Gastrocnemius medialis (tissue), 4 donors: ENCODE measurements at regions not wholly inside any gene's neighbourhood (a gene's known extent, or its start where the extent isn't known, plus 50 kb on each side); places are given as distances from the start of the nearest gene placed in this dataset.

Source experiments
- ATAC-seq, 2 donors: fragments of 150-250 bp; one replicate each; pipeline ENCODE4 v1.9.1; 2016
- DNase-seq, 2 donors: peaks; one replicate each; pipeline ENCODE4 v3.0.0-alpha.2; 2019
- H3K27ac ChIP-seq, 4 donors: fragments of 200-600 bp; sonication (generic); 1 replicate in 1 of 4; 2 replicates in 3 of 4; pipeline ENCODE4 v1.5.1; 2016 to 2018; ENCODE audit warnings: mild to moderate bottlenecking in 2 of 4, moderate library complexity in 1 of 4
- H3K27me3 ChIP-seq, 3 donors: fragments of 200-600 bp; sonication (generic) in 2 of 3; 1 replicate in 1 of 3; 2 replicates in 2 of 3; pipeline versions ENCODE4 v1.5.1 to v1.6.0; 2016 to 2019; ENCODE audit warnings: mild to moderate bottlenecking in 1 of 3, moderate library complexity in 1 of 3
- H3K36me3 ChIP-seq, 2 donors: fragments of 200-600 bp; sonication (generic) in 1 of 2; one replicate each; pipeline ENCODE4 v1.5.1; 2017 to 2018
- H3K4me1 ChIP-seq, 2 donors: fragments of 200-600 bp; sonication (generic) in 1 of 2; one replicate each; pipeline ENCODE4 v1.5.1; 2016 to 2017; ENCODE audit warnings: mild to moderate bottlenecking in 2 of 2
- H3K4me3 ChIP-seq, 4 donors: fragments of 200-600 bp; sonication (generic) in 3 of 4; 1 replicate in 1 of 4; 2 replicates in 3 of 4; pipeline ENCODE4 v1.5.1; 2016 to 2019; ENCODE audit warnings: mild to moderate bottlenecking in 2 of 4
- H3K9me3 ChIP-seq, 3 donors: fragments of 200-600 bp; sonication (generic) in 2 of 3; 1 replicate in 1 of 3; 2 replicates in 2 of 3; pipeline ENCODE4 v1.5.1; 2016 to 2019
- POLR2A ChIP-seq, 2 donors: fragments of 450-650 bp; IDR thresholded peaks; one replicate each; pipeline ENCODE4 v1.6.1; 2017; ENCODE audit warnings: antibody characterized with exemption in 2 of 2, mild to moderate bottlenecking in 2 of 2, moderate library complexity in 2 of 2
- in situ Hi-C, 4 donors: fragments of 200-750 bp; cut with MboI; loops; one replicate each; pipeline versions ENCODE4 v1.15.0 to v1.8.0; 2017; ENCODE audit warnings: low sequenced_read_pairs in 4 of 4
- intact Hi-C: fragments of 100-400 bp; cut with DNase I; formaldehyde crosslinking; loops from one replicate; pipeline ENCODE4 v1.15.1; 2023; ENCODE audit warnings: low total_unique reads
- TF ChIP-seq, protein P1 (sequence below), 5 experiments: fragments of 450-650 bp in 3 of 5; fragments of 200-600 bp in 2 of 5; sonication (generic) in 2 of 5; IDR thresholded peaks in 4 of 5; conservative IDR thresholded peaks in 1 of 5; 1 replicate in 4 of 5; 2 replicates in 1 of 5; pipeline ENCODE4 v1.5.1; 2016 to 2019; ENCODE audit warnings: antibody characterized with exemption in 5 of 5, mild to moderate bottlenecking in 3 of 5, moderate library complexity in 3 of 5

DNA sequence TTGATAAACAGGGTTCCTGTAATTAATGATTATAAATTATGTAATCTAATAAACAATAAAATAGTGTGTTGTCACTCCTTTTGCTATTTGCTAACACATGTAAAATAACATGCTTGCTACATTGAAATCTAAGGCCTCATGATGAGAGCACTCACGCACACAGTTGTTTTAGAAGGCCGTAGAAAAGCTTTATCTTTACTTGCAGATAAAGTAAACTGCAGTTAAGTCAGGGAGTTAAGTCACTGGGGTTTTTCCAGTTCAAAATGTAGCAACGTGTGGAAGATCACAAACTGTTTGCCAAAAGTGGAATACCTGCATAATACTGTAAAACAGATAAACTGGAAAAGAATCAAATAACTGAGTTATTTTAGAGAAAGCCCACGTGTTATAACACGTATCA, 187.3 kb upstream of the PACRGL start:
- Histone ChIP-seq H3K9me3 (no peaks in the 10 kb centered on the region), H3K4me3 (no peak overlapping the region), H3K27me3 (no peaks in the 10 kb centered on the region), H3K27ac (no peak overlapping the region), H3K36me3 (no peaks in the 10 kb centered on the region), H3K4me1 (no peaks in the 10 kb centered on the region)
- intact Hi-C loops: no loop called here
- no peak for DNase-seq
- TF ChIP-seq, protein P1, sequence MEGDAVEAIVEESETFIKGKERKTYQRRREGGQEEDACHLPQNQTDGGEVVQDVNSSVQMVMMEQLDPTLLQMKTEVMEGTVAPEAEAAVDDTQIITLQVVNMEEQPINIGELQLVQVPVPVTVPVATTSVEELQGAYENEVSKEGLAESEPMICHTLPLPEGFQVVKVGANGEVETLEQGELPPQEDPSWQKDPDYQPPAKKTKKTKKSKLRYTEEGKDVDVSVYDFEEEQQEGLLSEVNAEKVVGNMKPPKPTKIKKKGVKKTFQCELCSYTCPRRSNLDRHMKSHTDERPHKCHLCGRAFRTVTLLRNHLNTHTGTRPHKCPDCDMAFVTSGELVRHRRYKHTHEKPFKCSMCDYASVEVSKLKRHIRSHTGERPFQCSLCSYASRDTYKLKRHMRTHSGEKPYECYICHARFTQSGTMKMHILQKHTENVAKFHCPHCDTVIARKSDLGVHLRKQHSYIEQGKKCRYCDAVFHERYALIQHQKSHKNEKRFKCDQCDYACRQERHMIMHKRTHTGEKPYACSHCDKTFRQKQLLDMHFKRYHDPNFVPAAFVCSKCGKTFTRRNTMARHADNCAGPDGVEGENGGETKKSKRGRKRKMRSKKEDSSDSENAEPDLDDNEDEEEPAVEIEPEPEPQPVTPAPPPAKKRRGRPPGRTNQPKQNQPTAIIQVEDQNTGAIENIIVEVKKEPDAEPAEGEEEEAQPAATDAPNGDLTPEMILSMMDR (IDR thresholded peaks at IDR 0.05 in 4 of 5, conservative IDR thresholded peaks at IDR 0.05 in 1 of 5): no peak
- no peak for TF ChIP-seq POLR2A (IDR thresholded peaks at IDR 0.05)
- no peak for ATAC-seq
- in situ Hi-C loops: no loop called here

DNA sequence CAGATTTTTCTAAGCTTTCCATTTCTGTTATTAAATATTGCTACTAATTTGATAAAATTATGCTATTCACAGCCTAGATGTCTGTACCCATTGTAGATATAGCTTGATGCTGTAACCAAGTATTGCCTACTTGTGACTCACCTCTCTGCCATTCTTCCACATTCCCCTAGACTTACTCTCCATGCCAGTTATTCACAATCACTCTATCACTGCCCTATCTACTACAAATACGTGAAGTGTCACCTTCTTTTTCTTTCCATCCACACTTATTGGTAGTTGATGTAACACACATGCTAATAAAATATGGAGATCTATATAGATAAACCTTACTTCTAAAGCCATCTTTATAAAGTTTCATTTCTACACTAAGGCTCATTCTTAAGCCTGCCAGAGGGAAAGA, 179.4 kb upstream of the PACRGL start:
- in situ Hi-C loops (no loop called here), intact Hi-C loops (no loop called here)
- no peaks in the 10 kb centered on the region for H3K36me3 ChIP-seq
- no peak for ATAC-seq
- no peak overlapping the region for H3K27ac ChIP-seq
- TF ChIP-seq, protein P1 (IDR thresholded peaks at IDR 0.05 in 4 of 5, conservative IDR thresholded peaks at IDR 0.05 in 1 of 5): no peak
- TF ChIP-seq POLR2A (IDR thresholded peaks at IDR 0.05): no peak
- H3K4me1 ChIP-seq: no peaks in the 10 kb centered on the region
- no peak for DNase-seq
- no peaks in the 10 kb centered on the region for H3K27me3 ChIP-seq
- H3K4me3 ChIP-seq: no peak overlapping the region
- H3K9me3 ChIP-seq: no peaks in the 10 kb centered on the region

DNA sequence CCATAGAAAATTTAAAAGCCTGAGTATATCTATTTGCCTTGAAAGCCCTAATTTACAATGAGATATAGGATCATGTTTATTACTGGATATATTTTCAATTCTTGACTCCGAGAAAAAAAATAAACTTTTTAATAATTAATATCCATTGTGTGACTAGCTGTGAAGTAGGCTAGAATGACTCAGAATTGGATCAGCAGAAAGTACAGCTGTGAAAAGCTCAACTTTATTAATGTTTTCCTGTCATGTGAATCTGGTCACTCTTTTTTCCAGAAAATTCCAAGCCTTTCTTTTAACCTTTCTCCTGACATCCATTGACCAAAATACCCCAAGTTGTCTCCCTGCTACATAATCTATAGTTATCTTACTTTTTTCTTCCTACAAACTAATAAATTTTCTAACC, 171.8 kb upstream of the PACRGL start:
- ATAC-seq (no peak), DNase-seq (no peak)
- Histone ChIP-seq H3K27ac (no peak overlapping the region), H3K27me3 (no peaks in the 10 kb centered on the region), H3K4me3 (no peak overlapping the region), H3K9me3 (no peaks in the 10 kb centered on the region), H3K4me1 (no peaks in the 10 kb centered on the region), H3K36me3 (no peaks in the 10 kb centered on the region)
- in situ Hi-C loops: no loop called here
- no peak for TF ChIP-seq POLR2A (IDR thresholded peaks at IDR 0.05)
- TF ChIP-seq, protein P1 (IDR thresholded peaks at IDR 0.05 in 4 of 5, conservative IDR thresholded peaks at IDR 0.05 in 1 of 5): no peak
- intact Hi-C loops: no loop called here

DNA sequence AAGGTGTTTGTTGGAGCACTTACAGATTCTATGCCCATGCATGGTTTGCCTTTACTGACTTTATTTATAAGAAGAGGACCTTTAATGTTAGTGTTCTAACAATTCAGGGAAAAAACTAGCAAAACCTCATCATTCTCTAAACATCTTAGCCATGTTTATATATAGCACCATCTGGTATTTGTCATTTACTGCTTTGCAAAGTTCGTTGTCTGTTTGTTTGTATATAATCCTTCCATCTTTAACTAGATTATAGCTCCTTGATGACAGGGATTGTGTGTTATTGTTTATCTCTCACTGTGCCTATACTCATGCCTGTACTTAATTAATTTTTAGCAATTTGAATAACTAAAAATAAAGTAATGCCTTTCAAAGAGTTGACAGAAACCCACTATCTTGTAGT, 170.6 kb upstream of the PACRGL start:
- H3K27ac ChIP-seq: no peak overlapping the region
- no peaks in the 10 kb centered on the region for H3K4me1 ChIP-seq
- no peaks in the 10 kb centered on the region for H3K27me3 ChIP-seq
- H3K9me3 ChIP-seq: no peaks in the 10 kb centered on the region
- DNase-seq (no peak), ATAC-seq (no peak)
- no peaks in the 10 kb centered on the region for H3K36me3 ChIP-seq
- TF ChIP-seq, protein P1 (IDR thresholded peaks at IDR 0.05 in 4 of 5, conservative IDR thresholded peaks at IDR 0.05 in 1 of 5): no peak
- TF ChIP-seq POLR2A (IDR thresholded peaks at IDR 0.05): no peak
- intact Hi-C loops: no loop called here
- in situ Hi-C loops: no loop called here
- no peak overlapping the region for H3K4me3 ChIP-seq

DNA sequence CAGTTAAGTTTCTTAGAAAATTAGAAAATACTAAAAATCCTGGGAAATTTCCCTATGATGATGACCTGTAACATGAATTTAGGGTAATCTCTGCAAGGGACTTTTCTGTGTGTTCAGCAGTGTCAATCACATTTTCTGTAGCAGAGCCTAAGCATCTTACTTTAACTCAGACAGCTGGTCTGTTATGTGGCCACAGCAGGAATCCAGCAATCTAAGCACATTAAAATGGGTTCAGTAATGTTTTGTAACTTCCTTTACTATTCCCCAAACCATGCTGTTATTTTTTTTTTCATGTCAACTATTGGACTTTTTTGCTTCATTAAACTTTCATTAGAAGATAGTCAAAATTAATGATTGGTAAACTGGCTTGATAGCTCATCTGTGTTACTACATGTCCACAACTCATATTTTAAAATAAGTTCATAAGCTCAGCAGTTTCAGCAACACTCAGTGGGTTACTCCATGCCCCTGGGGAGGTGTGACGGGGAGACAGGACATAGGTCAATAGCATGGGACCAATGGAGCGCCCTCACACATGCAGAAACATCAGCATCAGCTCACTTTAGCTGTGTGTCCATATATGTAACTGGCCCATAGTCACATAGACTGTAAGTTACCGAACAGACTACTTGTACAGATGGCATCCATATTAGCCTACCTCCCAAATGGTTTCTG, 168.0 kb upstream of the PACRGL start:
- TF ChIP-seq, protein P1 (IDR thresholded peaks at IDR 0.05 in 4 of 5, conservative IDR thresholded peaks at IDR 0.05 in 1 of 5): no peak
- no peak for TF ChIP-seq POLR2A (IDR thresholded peaks at IDR 0.05)
- no peaks in the 10 kb centered on the region for H3K9me3 ChIP-seq
- H3K27ac ChIP-seq: no peak overlapping the region
- DNase-seq: no peak
- in situ Hi-C loops (no loop called here), intact Hi-C loops (no loop called here)
- H3K27me3 ChIP-seq: no peaks in the 10 kb centered on the region
- no peaks in the 10 kb centered on the region for H3K36me3 ChIP-seq
- H3K4me1 ChIP-seq: no peaks in the 10 kb centered on the region
- ATAC-seq: no peak
- no peak overlapping the region for H3K4me3 ChIP-seq
